ENCODE measurements at regions not wholly inside any gene's neighbourhood (a gene's known extent, or its start where the extent isn't known, plus 50 kb on each side); places are given as distances from the start of the nearest gene placed in this dataset.

DNA sequence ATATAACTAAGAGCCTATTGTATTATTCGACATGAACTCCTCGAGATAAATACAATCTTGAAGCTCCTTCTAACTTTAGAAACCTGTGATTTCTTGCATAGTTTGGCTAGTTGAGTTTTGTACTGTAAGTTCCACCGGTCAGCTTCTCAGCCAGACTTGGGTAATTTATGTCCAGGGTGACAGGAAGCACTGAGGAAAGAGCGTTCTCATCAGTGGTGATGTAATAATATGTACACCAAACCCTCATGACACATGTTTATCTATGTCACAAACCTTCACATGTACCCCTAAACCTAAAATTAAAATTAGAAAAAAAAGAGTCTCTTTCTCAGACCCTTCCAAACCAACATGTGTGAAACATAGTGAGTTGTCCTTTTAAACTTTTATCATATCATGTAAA is 205.7 kb downstream of the KCNRG start:
- H4K5ac ChIP-seq (ENCODE audit: low read depth, low read length) = no peak overlapping the region
- H2AK9ac ChIP-seq (replicated peaks; ENCODE audit: low read depth, low read length, poor library complexity) = no peak overlapping the region
- WGBS, 2 experiments (ENCODE audit: extremely low coverage in 2 of 2, insufficient read length in 1 of 2) = no CpG with 5 or more reads among the region's 4 CpGs
- CTCF ChIA-PET = interaction anchor here (0.5 kb wide), 1 partner anchor 41 kb away, joined by 3 read pairs; no protein-coding TSS in a partner anchor
- no peak overlapping the region for H3K18ac ChIP-seq (ENCODE audit: low read depth, low read length)
- no peak overlapping the region for H4K91ac ChIP-seq (ENCODE audit: insufficient read depth, low read depth, low read length)
- TF ChIP-seq USF2 (IDR thresholded peaks at IDR 0.05; ENCODE audit: low read depth, low read length) (no peak), MAFK (IDR thresholded peaks at IDR 0.05; ENCODE audit: low read depth, low read length) (no peak), NFE2L2 (IDR thresholded peaks at IDR 0.05; ENCODE audit: low read depth, low read length) (no peak), CEBPB (IDR thresholded peaks at IDR 0.05; ENCODE audit: low read depth, low read length) (no peak), RCOR1 (IDR thresholded peaks at IDR 0.05; ENCODE audit: insufficient replicate concordance, low read length) (no peak), RFX5 (IDR thresholded peaks at IDR 0.05; ENCODE audit: low read depth, low read length) (no peak), FOS (IDR thresholded peaks at IDR 0.05; ENCODE audit: low read depth, low read length) (no peak), SMC3 (IDR thresholded peaks at IDR 0.05; ENCODE audit: low read depth, low read length) (no peak), RAD21 (IDR thresholded peaks at IDR 0.05; ENCODE audit: low read length) (no peak)
- TF ChIP-seq, protein P1, sequence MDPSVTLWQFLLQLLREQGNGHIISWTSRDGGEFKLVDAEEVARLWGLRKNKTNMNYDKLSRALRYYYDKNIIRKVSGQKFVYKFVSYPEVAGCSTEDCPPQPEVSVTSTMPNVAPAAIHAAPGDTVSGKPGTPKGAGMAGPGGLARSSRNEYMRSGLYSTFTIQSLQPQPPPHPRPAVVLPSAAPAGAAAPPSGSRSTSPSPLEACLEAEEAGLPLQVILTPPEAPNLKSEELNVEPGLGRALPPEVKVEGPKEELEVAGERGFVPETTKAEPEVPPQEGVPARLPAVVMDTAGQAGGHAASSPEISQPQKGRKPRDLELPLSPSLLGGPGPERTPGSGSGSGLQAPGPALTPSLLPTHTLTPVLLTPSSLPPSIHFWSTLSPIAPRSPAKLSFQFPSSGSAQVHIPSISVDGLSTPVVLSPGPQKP (IDR thresholded peaks at IDR 0.05; ENCODE audit: borderline replicate concordance, low read depth, low read length) = no peak
- TF ChIP-seq, protein P2, sequence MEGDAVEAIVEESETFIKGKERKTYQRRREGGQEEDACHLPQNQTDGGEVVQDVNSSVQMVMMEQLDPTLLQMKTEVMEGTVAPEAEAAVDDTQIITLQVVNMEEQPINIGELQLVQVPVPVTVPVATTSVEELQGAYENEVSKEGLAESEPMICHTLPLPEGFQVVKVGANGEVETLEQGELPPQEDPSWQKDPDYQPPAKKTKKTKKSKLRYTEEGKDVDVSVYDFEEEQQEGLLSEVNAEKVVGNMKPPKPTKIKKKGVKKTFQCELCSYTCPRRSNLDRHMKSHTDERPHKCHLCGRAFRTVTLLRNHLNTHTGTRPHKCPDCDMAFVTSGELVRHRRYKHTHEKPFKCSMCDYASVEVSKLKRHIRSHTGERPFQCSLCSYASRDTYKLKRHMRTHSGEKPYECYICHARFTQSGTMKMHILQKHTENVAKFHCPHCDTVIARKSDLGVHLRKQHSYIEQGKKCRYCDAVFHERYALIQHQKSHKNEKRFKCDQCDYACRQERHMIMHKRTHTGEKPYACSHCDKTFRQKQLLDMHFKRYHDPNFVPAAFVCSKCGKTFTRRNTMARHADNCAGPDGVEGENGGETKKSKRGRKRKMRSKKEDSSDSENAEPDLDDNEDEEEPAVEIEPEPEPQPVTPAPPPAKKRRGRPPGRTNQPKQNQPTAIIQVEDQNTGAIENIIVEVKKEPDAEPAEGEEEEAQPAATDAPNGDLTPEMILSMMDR (conservative IDR thresholded peaks at IDR 0.05; ENCODE audit: low read depth, low read length) = no peak
- H3K79me1 ChIP-seq (ENCODE audit: low read depth in 1 of 2, low read length in 2 of 2) = no peaks in the 10 kb centered on the region
- no peak overlapping the region for H2BK20ac ChIP-seq (ENCODE audit: low read depth, low read length)
- H3K14ac ChIP-seq (replicated peaks; ENCODE audit: low read depth, low read length) = no peak overlapping the region
- no peak overlapping the region for H3K9ac ChIP-seq (ENCODE audit: low read depth, low read length)
- no peaks in the 10 kb centered on the region for H4K20me1 ChIP-seq (ENCODE audit: insufficient read depth, low read length)
- no peak overlapping the region for H2BK5ac ChIP-seq (ENCODE audit: low read depth, low read length, poor library complexity, severe bottlenecking)
- in situ Hi-C loops (cut with MboI; ENCODE audit: low sequenced_read_pairs) = no loop called here
- ATAC-seq (ENCODE audit: low read depth) = no peak
- H3K4me3 ChIP-seq (ENCODE audit: insufficient read depth, low read depth, low read length) = no peak overlapping the region
- H3K4ac ChIP-seq (ENCODE audit: low read depth, low read length) = no peak overlapping the region
- no peak overlapping the region for H2AFZ ChIP-seq (replicated peaks; ENCODE audit: low read length, poor library complexity)
- peaks cover 8% of the 10 kb centered on the region for H3K27me3 ChIP-seq (ENCODE audit: control insufficient read depth, insufficient read depth, low read length)
- H3K23ac ChIP-seq (ENCODE audit: low read depth, low read length) = no peak overlapping the region
- no peak overlapping the region for H3K4me2 ChIP-seq (ENCODE audit: low read depth, low read length)
- no peak overlapping the region for H2BK15ac ChIP-seq (ENCODE audit: low read depth, low read length)
- no peak overlapping the region for H2BK120ac ChIP-seq (ENCODE audit: low read depth, low read length)
- H3K9me1 ChIP-seq (ENCODE audit: insufficient read depth, low read length) = peaks cover 4% of the 10 kb centered on the region; the same call in 1 of the 2 replicates
- H3K27ac ChIP-seq (ENCODE audit: insufficient read depth, low read length) = no peak overlapping the region
- H3K9me3 ChIP-seq (ENCODE audit: control insufficient read depth, insufficient read depth, low read length) = no peaks in the 10 kb centered on the region
- BruUV-seq (replicated peaks) = no TSS peak
- POLR2A ChIA-PET (ENCODE audit: unreplicated experiment) = no interaction called here
- no peak for DNase-seq
- H3K4me1 ChIP-seq (ENCODE audit: control insufficient read depth, insufficient read depth, low read length) = peaks cover 2% of the 10 kb centered on the region; the same call in 1 of the 2 replicates
- no peak overlapping the region for H3K56ac ChIP-seq (ENCODE audit: extremely low read depth, insufficient read depth, low read length)
- no peak overlapping the region for H2AK5ac ChIP-seq (ENCODE audit: low read depth, low read length)
- no peak overlapping the region for H4K8ac ChIP-seq (ENCODE audit: low read depth in 2 of 2, low read length in 2 of 2)
- intact Hi-C loops (cut with micrococcal nuclease) = loop anchor here (10.0 kb wide), 1 partner anchor 314 kb away; no protein-coding TSS in a partner anchor
- dilution Hi-C loops (cut with HindIII; ENCODE audit: low sequenced_read_pairs, unreplicated experiment) = no loop called here
- no peaks in the 10 kb centered on the region for H3K36me3 ChIP-seq (ENCODE audit: control insufficient read depth, insufficient read depth, low read length)
